HG03060 (cell line): ENCODE measurements at regions not wholly inside any gene's neighbourhood (a gene's known extent, or its start where the extent isn't known, plus 50 kb on each side); places are given as distances from the start of the nearest gene placed in this dataset.

Source experiments
- ATAC-seq: cut with Tn5 transposase; IDR thresholded peaks from one replicate; pipeline ENCODE4 v1.9.1; 2021; ENCODE audit warnings: low read depth, moderate number of reproducible peaks; ENCODE audit not compliant: unreplicated experiment

- no peak for ATAC-seq
Measured at GRCh38 chr18:23383494-23383893, 69.6 kb upstream of the RIOK3 start.

GRCh38 chr18:23384778-23385736 lies 68.0 kb upstream of the RIOK3 start:
- no peak for ATAC-seq

GRCh38 chr18:23386317-23386716 lies 66.8 kb upstream of the RIOK3 start:
- no peak for ATAC-seq

GRCh38 chr18:23387265-23387664 lies 65.8 kb upstream of the RIOK3 start:
- ATAC-seq: no peak

- no peak for ATAC-seq
Measured at GRCh38 chr18:23388357-23388756, 64.7 kb upstream of the RIOK3 start.

- no peak for ATAC-seq
Measured at GRCh38 chr18:23391156-23391555, 61.9 kb upstream of the RIOK3 start.

- no peak for ATAC-seq
Measured at GRCh38 chr18:23397907-23398306, 55.2 kb upstream of the RIOK3 start.

GRCh38 chr18:23398401-23398800 lies 54.7 kb upstream of the RIOK3 start:
- no peak for ATAC-seq

GRCh38 chr18:23399067-23399466 lies 54.0 kb upstream of the RIOK3 start:
- ATAC-seq: no peak

- ATAC-seq: no peak
Measured at GRCh38 chr18:23400918-23401317, 52.2 kb upstream of the RIOK3 start.

GRCh38 chr18:23401400-23402347 lies 51.4 kb upstream of the RIOK3 start:
- ATAC-seq: no peak
